Muscle of back (tissue), 3 donors: ENCODE measurements at regions not wholly inside any gene's neighbourhood (a gene's known extent, or its start where the extent isn't known, plus 50 kb on each side); places are given as distances from the start of the nearest gene placed in this dataset.
"Not testable (repeated sequence)": the region's sequence is repeated elsewhere in the genome, so short reads cannot be mapped to it uniquely, and the experiment has no call there.

Experiments
- DNase-seq, 3 donors: peaks; one replicate each; pipeline versions ENCODE4 v3.0.0 to v3.0.0-alpha.2; 2013

DNA sequence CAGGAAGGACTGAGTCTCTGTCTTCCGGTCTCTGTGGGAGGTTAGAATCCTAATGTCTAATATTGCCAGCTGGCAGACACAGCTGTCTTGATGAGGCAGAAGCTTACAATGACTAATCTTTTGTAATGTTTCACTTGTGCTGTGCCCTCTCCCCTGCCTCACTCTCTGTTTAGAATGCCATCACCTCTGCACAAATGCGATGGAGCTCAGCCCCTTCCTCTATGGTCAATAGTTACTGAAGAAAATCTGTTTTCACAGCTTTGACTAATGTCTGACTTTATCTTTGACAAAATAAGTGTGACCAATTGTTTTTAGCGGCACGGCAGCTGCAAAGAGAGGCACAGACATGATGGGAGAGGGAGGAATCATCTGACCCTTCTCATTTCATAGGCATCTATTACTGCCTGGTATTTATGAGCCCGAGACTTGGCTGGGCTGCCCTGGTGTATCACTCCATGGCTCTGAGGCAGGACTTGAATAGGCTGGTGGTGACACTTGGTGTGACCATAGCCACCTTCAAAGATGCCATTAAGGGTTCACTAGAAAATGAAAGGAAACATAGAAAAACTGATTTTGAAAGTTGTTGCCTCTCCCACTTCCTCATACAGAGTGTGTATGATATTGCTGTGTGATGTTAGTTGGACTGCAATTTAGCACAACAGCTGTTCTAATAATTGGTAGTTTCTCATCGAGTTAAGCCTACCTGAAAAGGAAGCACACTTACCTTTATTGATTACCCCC, 163.2 kb upstream of the NBPF11 start:
- peak in 1 of 3 donors; percentile 35 for DNase-seq

DNA sequence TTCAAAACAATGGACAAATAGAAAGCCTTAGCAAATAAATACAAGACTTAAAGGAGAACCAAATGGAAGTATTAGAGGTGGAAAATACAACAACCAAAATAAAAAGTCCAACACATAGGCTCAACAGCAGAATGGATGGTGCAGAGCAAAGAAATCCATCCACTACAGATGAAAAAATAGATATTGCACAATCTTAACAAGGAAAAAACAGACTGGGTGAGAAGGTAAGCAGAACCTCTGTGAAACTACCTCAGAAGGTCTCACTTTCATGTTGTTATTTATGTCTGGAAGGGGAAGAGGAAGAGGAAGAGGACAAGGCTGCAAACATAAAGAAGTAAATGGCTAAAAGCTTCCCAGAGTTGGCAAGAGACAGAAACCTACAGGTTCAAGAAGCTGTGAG, 158.7 kb upstream of the NBPF11 start:
- DNase-seq, result no peak

- no peak for DNase-seq
Observed at GRCh38 chr1:148309940-148310500, 157.9 kb upstream of the NBPF11 start.

DNA sequence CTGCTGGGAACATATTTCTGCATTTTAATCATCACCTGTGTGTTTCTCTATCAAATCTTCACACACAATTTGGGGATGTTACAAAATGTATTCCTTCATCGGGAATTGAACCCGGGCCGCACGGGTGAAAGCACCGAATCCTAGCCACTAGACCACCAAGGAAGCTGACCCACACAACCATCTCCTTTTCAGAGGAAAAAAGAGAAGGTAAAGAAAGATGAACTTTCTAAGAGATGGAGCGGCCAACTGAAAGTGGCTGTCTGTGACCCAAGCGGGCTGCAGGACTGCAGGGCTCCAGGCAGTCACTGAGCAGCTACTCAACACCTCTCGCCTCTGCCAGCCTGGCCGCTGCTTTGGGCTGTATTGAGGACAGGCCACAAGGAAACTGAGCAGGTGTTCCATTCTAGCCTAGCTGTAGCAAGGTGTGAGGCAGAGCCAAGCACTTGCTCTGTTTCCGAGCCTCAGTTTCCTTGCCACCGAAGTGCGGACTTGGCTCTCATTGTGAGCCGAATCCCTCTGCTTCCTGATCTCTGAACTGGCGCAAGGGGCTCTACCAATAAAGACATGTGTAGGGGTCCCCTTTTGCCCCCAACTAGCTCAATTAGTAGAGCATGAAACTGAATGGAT, 156.9 kb upstream of the NBPF11 start:
- DNase-seq, result no peak

DNA sequence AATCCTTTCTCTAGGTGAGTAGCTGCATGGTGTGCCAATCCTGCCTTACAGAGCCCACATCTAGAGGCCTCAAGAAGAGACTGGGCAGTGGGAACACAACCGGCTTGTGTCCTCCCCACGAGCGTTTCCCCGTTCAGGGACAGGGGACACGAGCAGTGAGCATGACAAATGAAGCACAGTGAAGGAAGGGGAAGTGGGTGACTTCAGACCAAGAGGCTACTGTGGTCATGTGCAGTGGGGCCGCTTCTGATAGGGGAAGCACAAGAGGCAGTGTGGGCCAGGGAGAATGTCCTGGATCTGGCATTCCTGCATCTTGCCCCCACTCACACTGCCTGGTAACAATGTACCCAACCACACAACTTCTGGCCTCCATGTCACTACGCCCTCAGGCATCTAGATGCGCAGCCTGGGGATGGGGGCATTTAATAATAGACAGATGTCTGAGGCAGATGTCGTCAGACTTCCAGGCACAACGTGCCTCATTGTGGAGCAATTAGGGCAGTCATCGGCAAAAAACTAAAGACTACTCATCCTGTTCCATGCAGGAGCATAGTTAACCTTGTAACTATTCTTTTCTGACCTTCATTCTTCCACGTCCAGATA, 155.6 kb upstream of the NBPF11 start:
- peak in 1 of 3 donors; percentile 13 for DNase-seq

DNA sequence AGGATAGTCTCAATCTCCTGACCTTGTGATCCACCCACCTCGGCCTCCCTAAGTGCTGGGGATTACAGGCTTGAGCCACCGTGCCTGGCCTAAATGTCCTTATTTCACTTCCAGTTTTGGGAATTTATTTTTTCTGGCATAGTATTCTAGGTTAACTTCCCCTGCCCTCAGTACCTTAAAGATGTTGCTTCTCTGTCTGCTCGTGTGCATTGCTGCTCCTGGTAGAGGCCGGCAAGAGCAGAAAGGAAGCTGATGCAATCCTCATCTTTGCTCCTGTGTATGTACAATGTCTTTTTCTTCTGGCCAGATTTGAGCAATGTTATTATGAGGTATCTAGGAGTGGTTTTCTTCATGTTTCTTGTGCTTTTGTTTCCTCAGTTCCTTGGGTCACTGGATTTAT, 152.9 kb upstream of the NBPF11 start:
- not testable (repeated sequence) for DNase-seq

- DNase-seq, result not testable (repeated sequence)
Observed at GRCh38 chr1:148302586-148303364, 150.7 kb upstream of the NBPF11 start.

- not testable (repeated sequence) for DNase-seq
Observed at GRCh38 chr1:148297852-148298251, 145.8 kb upstream of the NBPF11 start.

DNA sequence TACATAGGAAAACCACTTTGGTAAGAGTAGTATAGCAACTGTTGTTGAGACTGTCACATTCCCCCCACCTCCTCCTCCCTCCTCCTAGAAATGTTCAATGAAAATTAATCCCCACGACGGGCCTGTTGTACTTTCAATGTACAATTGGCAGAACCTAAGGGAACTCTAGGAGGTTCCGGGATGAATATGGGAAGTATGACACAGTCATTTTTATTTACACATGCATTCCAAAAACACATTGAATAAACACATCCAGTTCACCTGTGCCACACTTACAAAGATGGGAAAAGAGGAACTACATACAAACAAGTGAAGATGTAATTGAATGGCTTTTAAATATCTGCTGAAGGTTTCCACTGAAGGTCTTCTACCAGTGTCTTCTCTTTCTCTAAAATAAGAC, 144.4 kb upstream of the NBPF11 start:
- no peak for DNase-seq

GRCh38 chr1:148294116-148294807, 142.2 kb upstream of the NBPF11 start:
- DNase-seq, result no peak

GRCh38 chr1:148293651-148294050, 141.6 kb upstream of the NBPF11 start:
- no peak for DNase-seq

DNA sequence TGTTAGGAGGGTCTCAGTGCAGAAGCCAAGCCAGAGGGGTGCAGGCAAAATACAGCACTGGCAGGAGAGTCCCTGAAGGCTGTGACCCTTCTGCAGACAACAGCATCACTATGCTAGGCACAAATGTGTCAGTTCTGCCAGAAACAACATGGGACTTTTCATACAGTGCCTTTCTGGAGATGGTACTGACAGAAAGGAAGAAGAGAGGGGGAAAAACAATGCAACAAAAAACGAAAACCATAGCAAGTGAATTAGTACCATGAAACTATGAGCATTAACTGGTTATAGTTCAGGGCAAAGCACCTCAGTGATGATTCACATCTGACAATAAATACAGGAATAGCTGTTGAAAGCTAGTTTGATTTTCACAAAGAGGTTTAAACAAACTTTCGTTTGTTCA, 140.8 kb upstream of the NBPF11 start:
- no peak for DNase-seq

DNA sequence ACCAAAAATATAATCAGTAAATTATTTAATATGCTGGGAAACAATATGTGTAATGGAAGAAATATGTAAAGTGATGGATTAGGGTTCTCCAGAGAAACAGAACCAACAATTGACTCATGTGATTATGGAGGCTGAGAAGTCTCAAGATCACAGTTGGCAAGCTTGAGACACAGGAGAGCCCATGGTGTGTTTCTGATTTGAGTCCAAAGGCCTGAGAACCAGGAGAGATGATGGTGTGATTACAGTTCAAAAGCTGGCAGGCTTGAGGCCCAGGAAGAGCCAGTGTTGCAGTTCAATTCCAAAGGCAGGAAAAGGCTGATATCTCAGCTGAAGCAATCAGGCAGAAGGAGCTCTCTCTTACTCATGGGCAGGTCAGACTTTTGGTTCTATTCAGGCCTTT, 138.8 kb upstream of the NBPF11 start:
- no peak for DNase-seq

DNA sequence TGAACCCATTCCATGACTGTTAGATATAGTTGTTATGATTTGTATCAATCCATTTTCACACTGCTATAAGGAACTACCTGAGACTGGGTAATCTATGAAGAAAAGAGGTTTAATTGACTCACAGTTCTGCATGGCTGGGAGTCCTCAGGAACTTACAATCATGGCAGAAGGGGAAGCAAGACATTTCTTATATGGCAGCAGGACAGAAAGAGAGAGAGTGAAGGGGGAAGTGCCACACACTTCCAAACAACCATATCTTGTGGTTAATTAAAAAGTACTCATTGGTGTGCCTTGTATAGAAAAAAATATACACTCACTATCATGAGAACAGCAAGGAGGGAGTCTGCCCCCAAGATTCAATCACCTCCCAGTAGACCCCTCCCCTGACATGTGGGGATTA, 137.6 kb upstream of the NBPF11 start:
- no peak for DNase-seq

DNA sequence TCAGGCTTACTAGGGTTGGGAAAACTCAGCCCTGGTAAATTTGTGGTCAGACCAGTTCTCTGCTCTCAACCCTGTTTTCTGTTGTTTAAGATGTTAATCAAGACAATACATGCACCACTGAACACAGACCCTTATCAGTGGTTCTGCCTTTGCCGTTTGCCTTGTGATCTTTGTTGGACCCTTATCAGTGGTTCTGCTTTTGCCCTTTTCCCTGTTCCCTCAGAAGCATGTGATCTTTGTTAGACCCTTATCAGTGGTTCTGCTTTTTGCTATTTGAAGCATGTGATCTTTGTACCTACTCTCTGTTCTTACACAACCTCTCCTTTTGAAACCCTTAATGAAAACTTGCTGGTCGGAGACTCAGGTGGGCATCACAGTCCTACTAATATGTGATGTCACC, 133.9 kb upstream of the NBPF11 start:
- DNase-seq, result not testable (repeated sequence)

DNA sequence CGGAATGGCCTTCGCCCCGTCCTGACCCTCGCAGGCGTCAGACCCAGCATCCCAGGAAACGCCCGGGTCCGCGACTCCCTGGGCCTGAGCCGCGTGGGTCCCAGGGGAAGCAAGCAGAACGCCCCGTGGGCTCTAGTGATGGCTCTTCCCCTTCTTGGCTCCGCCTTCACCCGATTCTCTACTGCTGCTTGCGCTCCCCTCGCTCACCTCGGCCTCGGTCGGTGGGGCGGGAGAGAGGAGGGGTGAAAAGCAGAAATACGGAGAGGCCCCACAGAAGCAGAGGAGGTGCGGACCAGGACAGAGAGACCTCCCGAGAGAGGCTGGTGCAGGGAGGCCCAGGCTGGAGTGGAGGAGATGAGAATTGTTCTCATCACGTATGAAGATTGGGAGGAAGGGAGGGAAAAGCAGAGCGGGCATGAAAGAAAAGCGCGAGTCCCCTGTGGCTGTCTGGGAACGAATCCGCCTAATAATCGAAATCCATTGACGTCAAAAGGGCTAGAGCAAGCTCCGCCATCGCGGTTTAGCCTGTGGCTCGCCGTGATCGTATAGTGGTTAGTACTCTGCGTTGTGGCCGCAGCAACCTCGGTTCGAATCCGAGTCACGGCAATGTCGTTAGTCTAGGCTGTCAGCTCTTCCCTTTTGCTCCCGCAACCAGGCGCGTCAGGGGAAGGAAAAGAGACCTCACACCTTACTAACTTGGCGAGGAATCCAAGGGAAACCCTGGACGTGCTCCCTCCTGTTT, 128.9 kb upstream of the NBPF11 start:
- DNase-seq, result not testable (repeated sequence)

DNA sequence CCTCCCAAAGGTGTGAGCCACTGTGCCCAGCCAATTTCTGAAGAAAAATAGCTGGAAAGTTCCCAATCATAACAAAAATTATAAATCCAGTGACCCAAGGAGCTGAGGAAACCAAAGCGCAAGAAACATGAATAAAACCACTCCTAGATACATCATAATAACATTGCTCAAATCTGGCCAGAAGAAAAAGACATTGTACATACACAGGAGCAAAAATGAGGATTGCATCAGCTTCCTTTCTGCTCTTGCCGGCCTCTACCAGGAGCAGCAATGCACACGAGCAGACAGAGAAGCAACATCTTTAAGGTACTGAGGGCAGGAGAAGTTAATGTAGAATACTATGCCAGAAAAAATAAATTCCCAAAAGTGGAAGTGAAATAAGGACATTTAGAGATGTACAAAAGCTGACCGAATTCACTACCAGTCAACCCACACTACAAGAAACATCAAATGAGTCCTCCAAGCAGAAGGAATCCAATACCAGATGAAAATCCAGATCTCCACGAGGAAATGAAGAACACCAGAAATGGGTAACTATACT, 127.0 kb upstream of the NBPF11 start:
- not testable (repeated sequence) for DNase-seq

DNA sequence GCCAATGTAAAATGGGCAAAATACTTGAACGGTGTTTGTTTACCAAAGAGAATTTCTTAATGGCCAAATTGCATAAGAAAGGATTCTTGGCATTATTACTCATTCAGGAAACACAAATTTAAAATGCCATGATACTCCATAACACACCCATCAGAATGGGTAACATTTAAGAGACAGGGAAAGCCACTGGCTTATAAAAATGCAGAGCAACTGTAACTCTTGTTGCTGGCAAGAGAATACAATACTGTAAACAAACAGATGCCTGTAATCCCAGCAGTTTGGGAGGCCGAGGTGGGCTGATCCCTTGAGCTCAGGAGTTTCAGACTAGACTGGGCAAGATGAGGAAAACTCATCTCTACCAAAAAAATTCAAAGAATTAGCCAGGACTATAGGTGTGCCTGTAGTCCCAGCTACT, 125.8 kb upstream of the NBPF11 start:
- DNase-seq, result not testable (repeated sequence)

DNA sequence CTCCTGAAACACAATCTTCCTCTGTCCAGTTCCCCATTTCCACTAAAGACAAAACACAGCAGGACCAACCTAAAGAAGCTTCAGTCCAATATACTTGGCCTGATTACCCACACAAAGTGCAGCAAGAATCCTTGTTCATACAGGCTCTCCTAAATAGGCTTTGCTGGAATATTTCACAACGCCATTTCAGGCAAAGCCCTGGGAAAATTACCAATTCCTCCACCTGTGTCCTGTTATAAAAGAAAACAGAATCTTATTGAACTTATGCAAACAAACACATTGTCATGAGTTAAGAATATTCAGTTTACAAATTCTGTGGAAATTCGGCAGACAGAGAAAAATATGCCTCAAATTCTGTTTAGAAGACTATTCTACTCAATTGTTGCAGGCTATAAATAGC, 115.0 kb upstream of the NBPF11 start:
- DNase-seq, result not testable (repeated sequence)
